ENCODE measurements at regions not wholly inside any gene's neighbourhood (a gene's known extent, or its start where the extent isn't known, plus 50 kb on each side); places are given as distances from the start of the nearest gene placed in this dataset.

- TF ChIP-seq CTCF (IDR thresholded peaks at IDR 0.05 in 8 of 11, conservative IDR thresholded peaks at IDR 0.05 in 3 of 11) = no peak
- no peak for TF ChIP-seq POLR2A (IDR thresholded peaks at IDR 0.05)
These were observed 379.2 kb upstream of the SLC35B3 start for GRCh38 chr6:8814440-8815000.

Measured in spleen (tissue), 7 donors.